H1 (cell line): ENCODE measurements at regions not wholly inside any gene's neighbourhood (a gene's known extent, or its start where the extent isn't known, plus 50 kb on each side); places are given as distances from the start of the nearest gene placed in this dataset.

ENCODE experiments used
- CTCF ChIA-PET: fragments of 300-600 bp; sonication (Branson Sonifier 250); formaldehyde crosslinking; loops from one replicate; lab custom pipeline; 2021; ENCODE audit not compliant: partially characterized antibody; lab: Charles Lee
- POLR2A ChIA-PET: fragments of 300-600 bp; sonication (Branson Sonifier 250); formaldehyde crosslinking; loops from one replicate; lab custom pipeline; 2021; ENCODE audit warnings: inconsistent platforms; ENCODE audit not compliant: partially characterized antibody; lab: Charles Lee
- DNase-seq, 2 experiments: peaks; one replicate each; pipeline versions ENCODE4 v3.0.0 to v3.0.0-alpha.2; 2010 to 2022; ENCODE audit warnings: low spot score in 2 of 2, low read depth in 1 of 2, mixed read lengths in 1 of 2
- FAIRE-seq: peaks from 2 replicates; lab custom pipeline; 2011; peaks lifted over from hg19 to GRCh38; lab: Jason Lieb, UNC
- H2AFZ ChIP-seq: 2 replicates; pipeline ENCODE4 v1.8.1; 2012; ENCODE audit warnings: low read length, inconsistent platforms
- H2AK5ac ChIP-seq: 2 replicates; pipeline ENCODE4 v1.6.1; 2013; ENCODE audit warnings: low read depth, low read length
- H2BK120ac ChIP-seq: replicated peaks from 2 replicates; pipeline ENCODE3; 2013; ENCODE audit warnings: low read depth, low read length, inconsistent platforms
- H2BK12ac ChIP-seq: 2 replicates; pipeline ENCODE4 v1.6.1; 2013; ENCODE audit warnings: low read depth, low read length
- H2BK15ac ChIP-seq: 2 replicates; pipeline ENCODE4 v1.6.1; 2013; ENCODE audit warnings: low read length
- H2BK20ac ChIP-seq: 2 replicates; pipeline ENCODE4 v1.6.1; 2013; ENCODE audit warnings: low read length
- H2BK5ac ChIP-seq: 2 replicates; pipeline ENCODE4 v1.6.1; 2013; ENCODE audit warnings: low read depth, low read length
- H3K14ac ChIP-seq: 2 replicates; pipeline ENCODE4 v1.6.1; 2013; ENCODE audit warnings: inconsistent platforms; ENCODE audit not compliant: insufficient read length
- H3K18ac ChIP-seq: 2 replicates; pipeline ENCODE4 v1.6.1; 2013; ENCODE audit warnings: low read length; ENCODE audit errors: extremely low read depth
- H3K23ac ChIP-seq: 2 replicates; pipeline ENCODE4 v1.6.1; 2013; ENCODE audit warnings: inconsistent platforms; ENCODE audit not compliant: insufficient read length
- H3K23me2 ChIP-seq: 2 replicates; pipeline ENCODE4 v1.6.1; 2013; ENCODE audit warnings: low read depth, low read length
- H3K27ac ChIP-seq: 2 replicates; pipeline ENCODE4 v1.6.1; 2011; ENCODE audit warnings: low read depth, low read length, inconsistent platforms
- H3K27me3 ChIP-seq, 4 experiments: replicated peaks in 1 of 4; 1 replicate in 1 of 4; 2 replicates in 3 of 4; pipeline versions ENCODE4 v1.6.1 to v1.8.1; 2011 to 2013; ENCODE audit warnings: low read length in 3 of 4, mild to moderate bottlenecking in 3 of 4, inconsistent platforms in 2 of 4, mixed read lengths in 2 of 4, moderate library complexity in 1 of 4; ENCODE audit not compliant: control insufficient read depth in 3 of 4, insufficient read depth in 3 of 4; ENCODE audit errors: extremely low read depth in 1 of 4
- H3K36me3 ChIP-seq, 4 experiments: 2 replicates each; pipeline versions ENCODE4 v1.6.1 to v1.8.1; 2011 to 2013; ENCODE audit warnings: mild to moderate bottlenecking in 4 of 4, low read length in 3 of 4, moderate library complexity in 2 of 4, control low read depth in 1 of 4, inconsistent platforms in 1 of 4; ENCODE audit not compliant: insufficient read depth in 4 of 4, control insufficient read depth in 2 of 4
- H3K4ac ChIP-seq: replicated peaks from 2 replicates; pipeline ENCODE3; 2013; ENCODE audit warnings: low read length, low read depth, mixed read lengths, inconsistent platforms; ENCODE audit not compliant: insufficient read length
- H3K4me1 ChIP-seq, 4 experiments: replicated peaks in 1 of 4; 1 replicate in 1 of 4; 2 replicates in 3 of 4; pipeline versions ENCODE4 v1.6.1 to v1.8.1; 2011 to 2013; ENCODE audit warnings: low read length in 3 of 4, inconsistent platforms in 2 of 4, mixed read lengths in 1 of 4; ENCODE audit not compliant: insufficient read depth in 4 of 4, control insufficient read depth in 3 of 4
- H3K4me2 ChIP-seq, 2 experiments: 2 replicates each; pipeline versions ENCODE4 v1.6.1 to v1.8.1; 2011 to 2013; ENCODE audit warnings: low read depth in 2 of 2, low read length in 2 of 2, control low read depth in 1 of 2, inconsistent platforms in 1 of 2, mild to moderate bottlenecking in 1 of 2; ENCODE audit not compliant: insufficient read depth in 1 of 2
- H3K4me3 ChIP-seq, 4 experiments: fragments of 200-600, 300-600 bp in 1 of 4; sonication (generic), shearing (Covaris generic), sonication (Bioruptor Twin) in 1 of 4; 2 replicates each; pipeline versions ENCODE4 v1.5.1 to v1.8.1; 2011 to 2016; ENCODE audit warnings: low read length in 4 of 4, low read depth in 3 of 4, control low read depth in 2 of 4, inconsistent platforms in 2 of 4, mild to moderate bottlenecking in 2 of 4, mixed read lengths in 1 of 4, moderate library complexity in 1 of 4; ENCODE audit not compliant: insufficient read depth in 2 of 4; ENCODE audit errors: extremely low read depth in 1 of 4
- H3K56ac ChIP-seq: replicated peaks from 2 replicates; pipeline ENCODE3; 2013; ENCODE audit warnings: low read depth, mild to moderate bottlenecking, mixed read lengths, low read length, inconsistent platforms; ENCODE audit not compliant: insufficient read length
- H3K79me1 ChIP-seq: 2 replicates; pipeline ENCODE4 v1.6.1; 2013; ENCODE audit warnings: low read depth, low read length, control low read depth
- H3K79me2 ChIP-seq, 2 experiments: 2 replicates each; pipeline versions ENCODE4 v1.6.1 to v1.8.1; 2012 to 2013; ENCODE audit warnings: low read length in 2 of 2, mild to moderate bottlenecking in 2 of 2, inconsistent platforms in 1 of 2; ENCODE audit not compliant: insufficient read depth in 2 of 2, control insufficient read depth in 1 of 2
- H3K9ac ChIP-seq, 4 experiments: replicated peaks in 1 of 4; 1 replicate in 1 of 4; 2 replicates in 3 of 4; pipeline versions ENCODE4 v1.6.1 to v1.8.1; 2011 to 2013; ENCODE audit warnings: low read depth in 3 of 4, low read length in 3 of 4, control low read depth in 2 of 4, mild to moderate bottlenecking in 2 of 4, moderate library complexity in 2 of 4, inconsistent platforms in 1 of 4; ENCODE audit errors: extremely low read depth in 1 of 4
- H3K9me3 ChIP-seq, 2 experiments: 2 replicates each; pipeline versions ENCODE4 v1.6.1 to v1.8.1; 2012 to 2013; ENCODE audit warnings: mild to moderate bottlenecking in 2 of 2, moderate library complexity in 2 of 2, control low read depth in 1 of 2, inconsistent platforms in 1 of 2, low read depth in 1 of 2, low read length in 1 of 2, mixed read lengths in 1 of 2; ENCODE audit not compliant: insufficient read depth in 2 of 2
- H4K20me1 ChIP-seq, 2 experiments: replicated peaks in 1 of 2; 2 replicates each; pipeline versions ENCODE3 to v1.8.1; 2011 to 2013; ENCODE audit warnings: inconsistent platforms in 2 of 2, low read length in 2 of 2, mild to moderate bottlenecking in 1 of 2; ENCODE audit not compliant: insufficient read depth in 2 of 2, control insufficient read depth in 1 of 2
- H4K5ac ChIP-seq: 2 replicates; pipeline ENCODE4 v1.6.1; 2013; ENCODE audit warnings: low read length, low read depth, mixed read lengths, inconsistent platforms; ENCODE audit not compliant: insufficient read length
- H4K8ac ChIP-seq: 2 replicates; pipeline ENCODE4 v1.8.0; 2013; ENCODE audit warnings: mild to moderate bottlenecking, moderate library complexity, low read length, inconsistent platforms; ENCODE audit not compliant: insufficient read depth; ENCODE audit errors: extremely low read depth
- H4K91ac ChIP-seq: replicated peaks from 2 replicates; pipeline ENCODE3; 2013; ENCODE audit warnings: low read length, mixed read lengths, inconsistent platforms; ENCODE audit not compliant: insufficient read length
- EP300 ChIP-seq, 2 experiments: IDR thresholded peaks; 1 replicate in 1 of 2; 2 replicates in 1 of 2; pipeline ENCODE4 v1.6.1; 2011 to 2012; ENCODE audit warnings: low read depth in 2 of 2, low read length in 2 of 2, mild to moderate bottlenecking in 2 of 2, borderline replicate concordance in 1 of 2, inconsistent platforms in 1 of 2, moderate library complexity in 1 of 2
- GABPA ChIP-seq: IDR thresholded peaks from 2 replicates; pipeline ENCODE4 v1.6.1; 2011; ENCODE audit warnings: mild to moderate bottlenecking, low read length, moderate library complexity, borderline replicate concordance; ENCODE audit not compliant: insufficient read depth
- PHF8 ChIP-seq: fragments of 200-600 bp; sonication (generic); conservative IDR thresholded peaks from 2 replicates; pipeline ENCODE4 v1.7.1; 2012; ENCODE audit warnings: low read depth, mild to moderate bottlenecking, inconsistent platforms, low read length, moderate library complexity
- POLR2A ChIP-seq, 2 experiments: IDR thresholded peaks; 1 replicate in 1 of 2; 2 replicates in 1 of 2; pipeline ENCODE4 v1.6.1; 2011; ENCODE audit warnings: low read depth in 2 of 2, low read length in 2 of 2, mild to moderate bottlenecking in 2 of 2; ENCODE audit errors: control extremely low read depth in 1 of 2
- WGBS, 2 experiments: shearing (Covaris generic) in 1 of 2; methylation state at CpG; one replicate each; pipeline versions ENCODE4 v1.1.6 to v1.1.7; 2013 to 2015; ENCODE audit warnings: low lambda C conversion rate in 2 of 2, mixed read lengths in 2 of 2, inconsistent platforms in 1 of 2, low coverage in 1 of 2, missing lambda C conversion rate in 1 of 2; ENCODE audit not compliant: insufficient replicate concordance in 2 of 2, insufficient coverage in 1 of 2, insufficient read length in 1 of 2; ENCODE audit errors: extremely low coverage in 1 of 2, missing lambda C conversion rate in 1 of 2; 5-methylcytosine and 5-hydroxymethylcytosine counted together

DNA sequence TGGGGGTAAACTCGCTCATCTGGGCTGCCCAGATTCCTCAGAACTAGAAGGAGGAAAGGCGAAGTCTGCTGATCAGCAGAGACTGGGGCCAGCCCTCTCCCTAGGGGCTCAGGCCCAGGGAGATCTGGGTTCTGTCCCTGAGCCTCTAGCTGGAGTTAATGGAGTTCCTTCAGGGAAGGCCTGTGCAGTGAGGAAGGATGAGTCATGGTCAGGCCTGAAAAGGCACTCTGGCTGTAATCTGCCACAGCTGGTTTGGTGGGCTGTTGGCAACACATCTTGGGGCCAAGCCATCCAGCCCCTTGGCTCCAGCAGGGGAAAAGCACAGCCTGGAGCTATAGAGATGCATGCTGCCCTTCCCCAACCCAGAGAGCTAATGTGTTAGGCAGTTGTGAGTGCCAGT, 459.6 kb downstream of the PRELID2 start:
- Histone ChIP-seq H3K79me1 (no peaks in the 10 kb centered on the region), H3K4ac (no peak overlapping the region), H3K4me2 (no peak overlapping the region), H3K23me2 (no peaks in the 10 kb centered on the region), H3K14ac (no peak overlapping the region), H3K27ac (no peak overlapping the region), H2BK20ac (no peak overlapping the region), H3K56ac (no peak overlapping the region), H3K9me3 (peaks cover 18 to 28% of the 10 kb centered on the region in 2 experiments; a peak in 3 of 4 replicates), H2AFZ (no peak overlapping the region), H2AK5ac (no peak overlapping the region), H2BK15ac (no peak overlapping the region), H4K20me1 (no peaks in the 10 kb centered on the region), H3K4me3 (no peak overlapping the region), H3K4me1 (no peaks in the 10 kb centered on the region), H3K18ac (no peak overlapping the region), H3K79me2 (no peaks in the 10 kb centered on the region), H2BK120ac (no peak overlapping the region), H3K9ac (no peak overlapping the region), H2BK5ac (no peak overlapping the region), H2BK12ac (no peak overlapping the region), H3K23ac (no peak overlapping the region), H4K5ac (no peak overlapping the region), H4K8ac (peak overlapping the region; percentile 25; the same call in 1 of the 2 replicates), H4K91ac (no peak overlapping the region), H3K27me3 (no peaks in the 10 kb centered on the region), H3K36me3 (no peaks in the 10 kb centered on the region)
- CTCF ChIA-PET = no interaction called here
- WGBS, 2 experiments = 85% methylated on average over 2 of the region's 2 CpGs; no CpG with 5 or more reads in 1 of the 2 experiments
- FAIRE-seq = no peak
- TF ChIP-seq POLR2A (IDR thresholded peaks at IDR 0.05; ENCODE audit: control extremely low read depth in 1 of 2, low read depth in 2 of 2, low read length in 2 of 2) (no peak), EP300 (IDR thresholded peaks at IDR 0.05; ENCODE audit: borderline replicate concordance in 1 of 2, low read depth in 2 of 2, low read length in 2 of 2) (no peak), GABPA (no peak), PHF8 (no peak)
- no peak for DNase-seq
- POLR2A ChIA-PET = no interaction called here
